ENCODE measurements at regions not wholly inside any gene's neighbourhood (a gene's known extent, or its start where the extent isn't known, plus 50 kb on each side); places are given as distances from the start of the nearest gene placed in this dataset.

DNA sequence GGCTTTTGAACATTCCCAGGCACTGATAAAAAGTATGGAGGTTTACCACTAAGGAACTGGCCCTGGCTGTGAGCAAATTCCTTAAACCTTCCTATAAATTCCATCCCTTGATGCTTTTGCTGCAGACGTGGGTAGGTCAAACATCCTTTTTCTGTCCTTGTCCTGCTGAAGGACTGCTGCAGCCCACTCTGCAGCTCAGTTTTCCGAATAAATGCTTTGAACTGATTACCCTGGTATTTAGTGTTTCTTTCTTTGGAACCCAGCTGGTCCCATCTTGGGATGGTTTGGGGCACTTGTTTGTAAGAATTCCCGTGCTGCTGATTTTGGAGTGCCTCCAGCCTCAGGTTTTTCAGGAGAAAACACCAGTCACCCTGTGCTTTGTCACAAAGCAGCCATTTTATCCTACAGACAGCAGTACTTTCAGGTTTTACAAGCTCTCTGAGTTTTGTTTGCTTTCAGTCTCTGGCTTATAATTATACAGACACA, 815.9 kb downstream of the VGLL3 start:
- H3K4me1 ChIP-seq (ENCODE audit: control insufficient read depth in 2 of 2, insufficient read depth in 2 of 2, low read length in 2 of 2) = no peaks in the 10 kb centered on the region
- CTCF ChIA-PET = no interaction called here
- WGBS (ENCODE audit: insufficient coverage) = 70% methylated on average over 3 of the region's 3 CpGs
- no peaks in the 10 kb centered on the region for H3K27me3 ChIP-seq (replicated peaks in 1 of 4; ENCODE audit: control extremely low read depth in 1 of 4, control insufficient read depth in 3 of 4, insufficient read depth in 4 of 4, low read length in 3 of 4)
- no peak overlapping the region for H3K9ac ChIP-seq (ENCODE audit: low read length)
- no peak overlapping the region for H3K4me3 ChIP-seq (ENCODE audit: control extremely low read depth in 1 of 5, extremely low read depth in 1 of 5, insufficient read depth in 1 of 5, low read depth in 2 of 5, low read length in 4 of 5)
- intact Hi-C loops (cut with micrococcal nuclease) = no loop called here
- H3K4me2 ChIP-seq (replicated peaks; ENCODE audit: low read depth, low read length, poor library complexity, severe bottlenecking) = no peak overlapping the region
- H3K9me3 Mint-ChIP-seq (ENCODE audit: insufficient read depth) = no peaks in the 10 kb centered on the region
- H3K4me3 Mint-ChIP-seq = no peak overlapping the region
- no peaks in the 10 kb centered on the region for H3K79me2 ChIP-seq (ENCODE audit: control insufficient read depth, insufficient read depth, low read length)
- H3K27ac Mint-ChIP-seq = no peak overlapping the region
- no peaks in the 10 kb centered on the region for H3K27me3 Mint-ChIP-seq
- POLR2A ChIA-PET = no interaction called here
- H2AFZ ChIP-seq (ENCODE audit: insufficient read depth, low read depth, low read length, poor library complexity, severe bottlenecking) = no peak overlapping the region
- no peak for ATAC-seq (ENCODE audit: low read depth)
- no peaks in the 10 kb centered on the region for H3K4me1 Mint-ChIP-seq
- no peaks in the 10 kb centered on the region for H3K36me3 ChIP-seq (replicated peaks in 1 of 2; ENCODE audit: control extremely low read depth in 1 of 2, control insufficient read depth in 1 of 2, extremely low read depth in 1 of 2, insufficient read depth in 2 of 2, low read length in 1 of 2)
- DNase-seq = no peak
- no peak for TF ChIP-seq EZH2 (IDR thresholded peaks at IDR 0.05; ENCODE audit: borderline replicate concordance, insufficient read depth, low read depth, low read length, poor library complexity, severe bottlenecking)
- TF ChIP-seq, protein P1, sequence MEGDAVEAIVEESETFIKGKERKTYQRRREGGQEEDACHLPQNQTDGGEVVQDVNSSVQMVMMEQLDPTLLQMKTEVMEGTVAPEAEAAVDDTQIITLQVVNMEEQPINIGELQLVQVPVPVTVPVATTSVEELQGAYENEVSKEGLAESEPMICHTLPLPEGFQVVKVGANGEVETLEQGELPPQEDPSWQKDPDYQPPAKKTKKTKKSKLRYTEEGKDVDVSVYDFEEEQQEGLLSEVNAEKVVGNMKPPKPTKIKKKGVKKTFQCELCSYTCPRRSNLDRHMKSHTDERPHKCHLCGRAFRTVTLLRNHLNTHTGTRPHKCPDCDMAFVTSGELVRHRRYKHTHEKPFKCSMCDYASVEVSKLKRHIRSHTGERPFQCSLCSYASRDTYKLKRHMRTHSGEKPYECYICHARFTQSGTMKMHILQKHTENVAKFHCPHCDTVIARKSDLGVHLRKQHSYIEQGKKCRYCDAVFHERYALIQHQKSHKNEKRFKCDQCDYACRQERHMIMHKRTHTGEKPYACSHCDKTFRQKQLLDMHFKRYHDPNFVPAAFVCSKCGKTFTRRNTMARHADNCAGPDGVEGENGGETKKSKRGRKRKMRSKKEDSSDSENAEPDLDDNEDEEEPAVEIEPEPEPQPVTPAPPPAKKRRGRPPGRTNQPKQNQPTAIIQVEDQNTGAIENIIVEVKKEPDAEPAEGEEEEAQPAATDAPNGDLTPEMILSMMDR (IDR thresholded peaks at IDR 0.05) = no peak
- no peak overlapping the region for H3K27ac ChIP-seq (ENCODE audit: low read length in 2 of 2)
- no peaks in the 10 kb centered on the region for H4K20me1 ChIP-seq (ENCODE audit: control insufficient read depth, insufficient read depth, low read length, poor library complexity, severe bottlenecking)
- H3K9me3 ChIP-seq (ENCODE audit: control extremely low read depth in 1 of 3, control insufficient read depth in 2 of 3, insufficient read depth in 1 of 3, low read length in 2 of 3) = peaks cover 0 to 7% (median 0%) of the 10 kb centered on the region in 3 donors

DNA sequence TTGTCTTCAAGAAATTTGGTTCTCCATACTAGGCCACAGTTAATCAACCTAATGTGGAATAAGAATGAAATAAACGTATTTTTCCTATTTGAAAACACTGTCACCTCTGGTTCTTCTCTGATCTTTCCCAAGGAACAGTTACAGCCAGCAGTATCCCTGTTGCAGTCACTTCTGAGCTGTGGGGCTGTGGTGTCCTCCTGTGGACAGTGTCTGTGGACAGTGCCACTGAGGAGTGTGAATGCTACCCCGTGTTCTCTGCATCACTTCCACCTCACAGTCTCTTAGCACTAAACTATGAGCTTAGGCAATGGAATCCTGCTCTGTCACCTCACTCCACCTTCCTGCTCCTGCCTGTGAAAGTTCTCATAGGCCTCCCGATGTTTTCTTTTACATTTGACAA, 817.5 kb downstream of the VGLL3 start:
- H3K4me1 Mint-ChIP-seq = no peaks in the 10 kb centered on the region
- Histone ChIP-seq H3K27ac (ENCODE audit: low read length in 2 of 2) (no peak overlapping the region), H3K4me1 (ENCODE audit: control insufficient read depth in 2 of 2, insufficient read depth in 2 of 2, low read length in 2 of 2) (no peaks in the 10 kb centered on the region), H3K9me3 (ENCODE audit: control extremely low read depth in 1 of 3, control insufficient read depth in 2 of 3, insufficient read depth in 1 of 3, low read length in 2 of 3) (peaks cover 0 to 7% (median 0%) of the 10 kb centered on the region in 3 donors), H3K27me3 (replicated peaks in 1 of 4; ENCODE audit: control extremely low read depth in 1 of 4, control insufficient read depth in 3 of 4, insufficient read depth in 4 of 4, low read length in 3 of 4) (no peaks in the 10 kb centered on the region), H3K9ac (ENCODE audit: low read length) (no peak overlapping the region), H4K20me1 (ENCODE audit: control insufficient read depth, insufficient read depth, low read length, poor library complexity, severe bottlenecking) (no peaks in the 10 kb centered on the region), H2AFZ (ENCODE audit: insufficient read depth, low read depth, low read length, poor library complexity, severe bottlenecking) (no peak overlapping the region), H3K4me2 (replicated peaks; ENCODE audit: low read depth, low read length, poor library complexity, severe bottlenecking) (no peak overlapping the region), H3K4me3 (ENCODE audit: control extremely low read depth in 1 of 5, extremely low read depth in 1 of 5, insufficient read depth in 1 of 5, low read depth in 2 of 5, low read length in 4 of 5) (no peak overlapping the region), H3K79me2 (ENCODE audit: control insufficient read depth, insufficient read depth, low read length) (no peaks in the 10 kb centered on the region), H3K36me3 (replicated peaks in 1 of 2; ENCODE audit: control extremely low read depth in 1 of 2, control insufficient read depth in 1 of 2, extremely low read depth in 1 of 2, insufficient read depth in 2 of 2, low read length in 1 of 2) (no peaks in the 10 kb centered on the region)
- intact Hi-C loops (cut with micrococcal nuclease) = no loop called here
- DNase-seq = no peak
- no peaks in the 10 kb centered on the region for H3K9me3 Mint-ChIP-seq (ENCODE audit: insufficient read depth)
- ChIA-PET CTCF (interaction anchor here (1.6 kb wide), 1 partner anchor 69 kb away, joined by 3 read pairs; no protein-coding TSS in a partner anchor), POLR2A (no interaction called here)
- H3K27me3 Mint-ChIP-seq = no peaks in the 10 kb centered on the region
- no peak overlapping the region for H3K4me3 Mint-ChIP-seq
- TF ChIP-seq EZH2 (IDR thresholded peaks at IDR 0.05; ENCODE audit: borderline replicate concordance, insufficient read depth, low read depth, low read length, poor library complexity, severe bottlenecking) = no peak
- TF ChIP-seq, protein P1 (IDR thresholded peaks at IDR 0.05) = no peak
- no CpG with 5 or more reads among the region's 3 CpGs for WGBS (ENCODE audit: insufficient coverage)
- no peak overlapping the region for H3K27ac Mint-ChIP-seq
- no peak for ATAC-seq (ENCODE audit: low read depth)
